GM12865 (cell line): ENCODE measurements at regions not wholly inside any gene's neighbourhood (a gene's known extent, or its start where the extent isn't known, plus 50 kb on each side); places are given as distances from the start of the nearest gene placed in this dataset.

Experiments
- DNase-seq: peaks from one replicate; pipeline ENCODE4 v3.0.0; 2010; ENCODE audit warnings: low read depth
- H3K4me3 ChIP-seq: 2 replicates; pipeline ENCODE4 v1.5.1; 2011; ENCODE audit warnings: mild to moderate bottlenecking, low read depth, low read length, control low read depth
- CTCF ChIP-seq: IDR thresholded peaks from 2 replicates; pipeline ENCODE4 v1.5.1; 2011; ENCODE audit warnings: low read length, control low read depth, low read depth, inconsistent platforms; ENCODE audit not compliant: insufficient read depth; ENCODE audit errors: missing control alignments

GRCh38 chr6:23003671-23004467, 434.5 kb downstream of the HDGFL1 start:
- no peak overlapping the region for H3K4me3 ChIP-seq
- no peak for DNase-seq
- no peak for TF ChIP-seq CTCF

- TF ChIP-seq CTCF, result no peak
- no peak for DNase-seq
Observed at GRCh38 chr6:23006656-23007055, 437.3 kb downstream of the HDGFL1 start.

GRCh38 chr6:23011615-23012014, 442.2 kb downstream of the HDGFL1 start:
- DNase-seq, result no peak
- no peak overlapping the region for H3K4me3 ChIP-seq
- TF ChIP-seq CTCF, result no peak

More at GRCh38 chr6:23006656-23007055, 437.3 kb downstream of the HDGFL1 start:
- H3K4me3 ChIP-seq, result no peak overlapping the region

DNA sequence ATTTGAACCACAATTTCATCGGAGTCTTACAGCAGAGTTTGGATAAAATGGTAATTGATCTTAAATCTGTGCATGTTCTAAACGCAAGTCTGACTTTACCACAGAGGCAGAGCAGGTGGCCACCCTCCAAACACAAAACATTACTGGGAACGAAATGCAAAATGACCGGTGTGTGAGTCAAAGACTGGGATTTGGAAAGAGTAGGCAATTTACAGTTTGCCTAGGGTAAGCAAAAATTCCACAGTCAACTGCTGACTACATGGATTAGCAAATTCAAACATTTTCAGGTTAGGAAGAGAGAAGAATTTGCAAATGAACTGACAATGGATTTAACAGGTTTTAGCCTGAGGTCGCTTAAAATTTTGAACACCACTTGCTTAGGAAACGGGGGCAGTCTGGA, 444.4 kb downstream of the HDGFL1 start:
- TF ChIP-seq CTCF, result no peak
- no peak for DNase-seq
- H3K4me3 ChIP-seq, result no peak overlapping the region

DNA sequence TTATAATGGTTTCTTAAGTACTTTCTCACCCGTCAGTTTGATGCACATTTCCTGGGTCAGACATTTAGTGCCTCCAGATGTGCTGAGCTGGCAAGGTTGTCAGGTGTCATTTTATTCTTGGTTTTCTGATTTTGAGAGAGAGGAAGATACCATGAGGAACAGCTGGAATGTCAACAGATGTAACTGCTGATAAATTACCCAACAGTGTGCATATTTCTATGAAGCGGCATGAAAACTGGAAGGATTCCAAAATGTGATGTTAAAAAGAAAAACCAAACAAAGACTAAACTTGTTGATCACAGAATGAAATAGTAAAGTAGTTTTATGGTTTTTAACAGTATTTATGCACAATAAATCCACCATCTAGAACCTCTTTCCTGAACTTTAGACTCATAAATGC, 447.3 kb downstream of the HDGFL1 start:
- DNase-seq, result no peak
- no peak for TF ChIP-seq CTCF
- no peak overlapping the region for H3K4me3 ChIP-seq

DNA sequence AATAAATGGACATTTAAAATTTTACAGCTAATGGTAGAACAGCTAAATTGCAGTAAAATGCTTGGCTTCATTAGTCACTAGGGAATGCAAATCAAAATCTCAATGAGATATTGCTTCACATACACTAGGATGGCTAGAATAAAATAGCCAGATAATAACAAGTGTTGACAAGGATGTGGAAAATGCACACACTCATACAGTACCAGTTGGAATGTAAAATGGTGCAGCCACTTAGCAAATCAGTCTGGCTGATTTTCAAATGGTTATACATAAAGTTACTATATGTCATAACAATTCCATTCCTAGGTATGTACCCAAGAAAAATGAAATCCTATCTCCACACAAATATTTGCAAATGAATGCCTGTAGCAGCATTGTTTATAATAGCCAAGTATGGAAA, 452.1 kb downstream of the HDGFL1 start:
- H3K4me3 ChIP-seq, result no peak overlapping the region
- DNase-seq, result no peak
- TF ChIP-seq CTCF, result no peak

- TF ChIP-seq CTCF, result no peak
- no peak for DNase-seq
- H3K4me3 ChIP-seq, result no peak overlapping the region
Observed at GRCh38 chr6:23027281-23027680, 457.9 kb downstream of the HDGFL1 start.
